ENCODE measurements at regions not wholly inside any gene's neighbourhood (a gene's known extent, or its start where the extent isn't known, plus 50 kb on each side); places are given as distances from the start of the nearest gene placed in this dataset.

GRCh38 chr18:78672862-78673446, 306.7 kb upstream of the SALL3 start:
- Histone ChIP-seq H3K27me3 (replicated peaks; ENCODE audit: control insufficient read depth, insufficient read depth, low read length) (no peaks in the 10 kb centered on the region), H3K4me1 (ENCODE audit: control insufficient read depth, insufficient read depth, low read length) (no peaks in the 10 kb centered on the region), H3K9me3 (ENCODE audit: control insufficient read depth, low read length) (no peaks in the 10 kb centered on the region), H3K36me3 (ENCODE audit: control insufficient read depth, insufficient read depth, low read length, severe bottlenecking) (no peaks in the 10 kb centered on the region), H3K9ac (ENCODE audit: low read length) (no peak overlapping the region), H3K4me3 (ENCODE audit: low read length) (no peak overlapping the region)
- DNase-seq (ENCODE audit: low read depth): no peak

GRCh38 chr18:78673516-78674321, 305.9 kb upstream of the SALL3 start:
- Histone ChIP-seq H3K36me3 (ENCODE audit: control insufficient read depth, insufficient read depth, low read length, severe bottlenecking) (no peaks in the 10 kb centered on the region), H3K4me1 (ENCODE audit: control insufficient read depth, insufficient read depth, low read length) (no peaks in the 10 kb centered on the region), H3K4me3 (ENCODE audit: low read length) (no peak overlapping the region), H3K9me3 (ENCODE audit: control insufficient read depth, low read length) (no peaks in the 10 kb centered on the region), H3K27me3 (replicated peaks; ENCODE audit: control insufficient read depth, insufficient read depth, low read length) (no peaks in the 10 kb centered on the region), H3K9ac (ENCODE audit: low read length) (no peak overlapping the region)
- no peak for DNase-seq (ENCODE audit: low read depth)

GRCh38 chr18:78675231-78675630, 304.4 kb upstream of the SALL3 start:
- Histone ChIP-seq H3K27me3 (replicated peaks; ENCODE audit: control insufficient read depth, insufficient read depth, low read length) (no peaks in the 10 kb centered on the region), H3K9ac (ENCODE audit: low read length) (no peak overlapping the region)

GRCh38 chr18:78676622-78677482, 302.8 kb upstream of the SALL3 start:
- Histone ChIP-seq H3K9ac (ENCODE audit: low read length) (no peak overlapping the region), H3K27me3 (replicated peaks; ENCODE audit: control insufficient read depth, insufficient read depth, low read length) (no peaks in the 10 kb centered on the region), H3K4me3 (ENCODE audit: low read length) (no peak overlapping the region), H3K9me3 (ENCODE audit: control insufficient read depth, low read length) (no peaks in the 10 kb centered on the region), H3K4me1 (ENCODE audit: control insufficient read depth, insufficient read depth, low read length) (no peaks in the 10 kb centered on the region), H3K36me3 (ENCODE audit: control insufficient read depth, insufficient read depth, low read length, severe bottlenecking) (no peaks in the 10 kb centered on the region)
- DNase-seq (ENCODE audit: low read depth): no peak

More at GRCh38 chr18:78675231-78675630, 304.4 kb upstream of the SALL3 start:
- no peaks in the 10 kb centered on the region for H3K4me1 ChIP-seq (ENCODE audit: control insufficient read depth, insufficient read depth, low read length)
- DNase-seq (ENCODE audit: low read depth): no peak
- no peak overlapping the region for H3K4me3 ChIP-seq (ENCODE audit: low read length)
- no peaks in the 10 kb centered on the region for H3K9me3 ChIP-seq (ENCODE audit: control insufficient read depth, low read length)
- H3K36me3 ChIP-seq (ENCODE audit: control insufficient read depth, insufficient read depth, low read length, severe bottlenecking): no peaks in the 10 kb centered on the region

DNA sequence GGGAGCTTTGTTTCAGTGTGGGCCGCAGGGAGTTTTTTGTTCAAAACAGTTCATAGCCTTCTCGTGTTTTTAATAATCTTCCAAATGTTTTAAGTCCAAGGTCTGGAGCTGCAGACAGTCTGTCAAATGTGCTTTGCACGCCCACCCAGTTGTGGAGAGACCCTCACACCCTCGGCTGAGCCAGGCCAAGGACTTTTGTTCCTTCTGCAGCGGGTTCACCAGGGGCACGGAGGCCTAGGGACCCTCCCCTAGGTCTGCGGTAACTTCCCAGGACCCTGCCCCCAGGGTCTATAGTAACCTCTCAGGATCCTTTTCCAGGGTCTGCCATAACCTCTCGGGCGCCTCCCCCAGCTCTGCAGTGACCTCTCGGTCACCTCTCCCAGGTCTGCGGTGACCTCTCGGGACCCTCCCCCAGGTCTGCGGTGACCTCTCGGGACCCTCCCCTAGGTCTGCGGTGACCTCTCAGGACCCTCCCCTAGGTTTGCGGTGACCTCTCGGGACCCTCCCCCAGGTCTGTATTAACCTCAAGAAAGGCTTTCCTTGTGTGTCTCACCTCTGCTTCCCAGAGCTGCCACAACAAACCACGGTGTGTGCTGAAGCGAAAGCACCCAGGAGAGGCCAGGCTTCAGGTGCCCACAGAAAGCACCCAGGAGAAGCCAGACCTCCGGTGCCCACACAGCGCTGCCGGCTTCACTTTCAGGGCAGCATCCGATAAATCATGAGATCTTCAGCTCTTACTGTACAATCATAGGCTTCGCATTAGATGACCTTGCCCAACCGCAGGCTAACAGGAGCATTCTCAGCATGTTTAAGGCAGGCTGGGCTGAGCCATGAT, 301.9 kb upstream of the SALL3 start:
- Histone ChIP-seq H3K36me3 (ENCODE audit: control insufficient read depth, insufficient read depth, low read length, severe bottlenecking) (no peaks in the 10 kb centered on the region), H3K9me3 (ENCODE audit: control insufficient read depth, low read length) (no peaks in the 10 kb centered on the region), H3K4me1 (ENCODE audit: control insufficient read depth, insufficient read depth, low read length) (no peaks in the 10 kb centered on the region), H3K9ac (ENCODE audit: low read length) (no peak overlapping the region), H3K4me3 (ENCODE audit: low read length) (no peak overlapping the region), H3K27me3 (replicated peaks; ENCODE audit: control insufficient read depth, insufficient read depth, low read length) (no peaks in the 10 kb centered on the region)
- no peak for DNase-seq (ENCODE audit: low read depth)

GRCh38 chr18:78678318-78678695, 301.3 kb upstream of the SALL3 start:
- no peak for DNase-seq (ENCODE audit: low read depth)
- H3K4me1 ChIP-seq (ENCODE audit: control insufficient read depth, insufficient read depth, low read length): no peaks in the 10 kb centered on the region
- no peaks in the 10 kb centered on the region for H3K27me3 ChIP-seq (replicated peaks; ENCODE audit: control insufficient read depth, insufficient read depth, low read length)
- H3K9me3 ChIP-seq (ENCODE audit: control insufficient read depth, low read length): no peaks in the 10 kb centered on the region
- H3K36me3 ChIP-seq (ENCODE audit: control insufficient read depth, insufficient read depth, low read length, severe bottlenecking): no peaks in the 10 kb centered on the region
- no peak overlapping the region for H3K4me3 ChIP-seq (ENCODE audit: low read length)
- no peak overlapping the region for H3K9ac ChIP-seq (ENCODE audit: low read length)

DNA sequence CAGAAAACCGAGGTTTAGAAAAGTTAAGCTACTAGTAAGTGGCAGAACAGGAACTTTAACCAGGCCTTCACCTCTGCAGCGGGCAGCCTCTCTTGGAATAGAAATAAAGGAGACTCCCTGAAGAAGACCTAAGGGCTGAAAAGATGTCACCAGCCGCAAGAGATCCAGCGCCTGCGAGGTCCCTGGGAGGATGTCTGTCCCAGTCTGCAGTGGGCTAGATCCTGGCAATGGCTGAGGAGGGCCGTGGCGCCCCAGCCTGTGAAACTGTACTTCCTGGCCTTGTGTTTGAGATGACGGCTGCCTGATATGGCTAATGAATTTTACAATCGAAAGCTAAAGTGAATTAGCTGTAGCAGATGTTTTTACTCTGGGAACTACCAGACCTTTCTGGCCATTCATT, 300.6 kb upstream of the SALL3 start:
- no peaks in the 10 kb centered on the region for H3K36me3 ChIP-seq (ENCODE audit: control insufficient read depth, insufficient read depth, low read length, severe bottlenecking)
- DNase-seq (ENCODE audit: low read depth): no peak
- H3K27me3 ChIP-seq (replicated peaks; ENCODE audit: control insufficient read depth, insufficient read depth, low read length): no peaks in the 10 kb centered on the region

GRCh38 chr18:78679613-78680260, 299.9 kb upstream of the SALL3 start:
- Histone ChIP-seq H3K36me3 (ENCODE audit: control insufficient read depth, insufficient read depth, low read length, severe bottlenecking) (no peaks in the 10 kb centered on the region), H3K4me3 (ENCODE audit: low read length) (no peak overlapping the region), H3K4me1 (ENCODE audit: control insufficient read depth, insufficient read depth, low read length) (no peaks in the 10 kb centered on the region), H3K9ac (ENCODE audit: low read length) (no peak overlapping the region), H3K27me3 (replicated peaks; ENCODE audit: control insufficient read depth, insufficient read depth, low read length) (no peaks in the 10 kb centered on the region), H3K9me3 (ENCODE audit: control insufficient read depth, low read length) (no peaks in the 10 kb centered on the region)
- no peak for DNase-seq (ENCODE audit: low read depth)

More for the DNA sequence above, 300.6 kb upstream of the SALL3 start:
- Histone ChIP-seq H3K9ac (ENCODE audit: low read length) (no peak overlapping the region), H3K9me3 (ENCODE audit: control insufficient read depth, low read length) (no peaks in the 10 kb centered on the region), H3K4me1 (ENCODE audit: control insufficient read depth, insufficient read depth, low read length) (no peaks in the 10 kb centered on the region), H3K4me3 (ENCODE audit: low read length) (no peak overlapping the region)

- no peak for DNase-seq (ENCODE audit: low read depth)
- Histone ChIP-seq H3K4me1 (ENCODE audit: control insufficient read depth, insufficient read depth, low read length) (no peaks in the 10 kb centered on the region), H3K9ac (ENCODE audit: low read length) (no peak overlapping the region), H3K36me3 (ENCODE audit: control insufficient read depth, insufficient read depth, low read length, severe bottlenecking) (no peaks in the 10 kb centered on the region), H3K9me3 (ENCODE audit: control insufficient read depth, low read length) (no peaks in the 10 kb centered on the region), H3K27me3 (replicated peaks; ENCODE audit: control insufficient read depth, insufficient read depth, low read length) (no peaks in the 10 kb centered on the region), H3K4me3 (ENCODE audit: low read length) (no peak overlapping the region)
Measured at GRCh38 chr18:78681396-78681795, 298.2 kb upstream of the SALL3 start.

DNA sequence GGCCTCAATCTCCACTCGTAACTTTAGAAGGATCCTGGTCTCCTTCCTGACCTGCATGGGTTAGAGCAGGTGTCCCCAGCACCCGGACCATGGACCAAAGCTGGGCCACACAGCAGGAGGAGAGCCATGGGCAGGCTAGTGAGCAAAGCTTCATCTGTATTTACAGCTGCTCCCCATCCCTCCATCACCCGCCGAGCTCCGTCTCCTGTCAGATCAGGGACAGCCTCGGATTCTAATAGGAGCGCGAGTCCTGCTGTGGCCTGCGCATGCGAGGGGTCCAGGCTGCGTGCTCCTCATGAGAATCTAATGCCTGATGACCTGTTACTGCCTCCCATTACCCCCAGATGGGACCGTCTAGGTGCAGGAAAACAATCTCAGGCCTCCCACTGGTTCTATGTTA, 297.7 kb upstream of the SALL3 start:
- H3K36me3 ChIP-seq (ENCODE audit: control insufficient read depth, insufficient read depth, low read length, severe bottlenecking): no peaks in the 10 kb centered on the region
- H3K4me3 ChIP-seq (ENCODE audit: low read length): no peak overlapping the region
- no peaks in the 10 kb centered on the region for H3K27me3 ChIP-seq (replicated peaks; ENCODE audit: control insufficient read depth, insufficient read depth, low read length)
- no peak overlapping the region for H3K9ac ChIP-seq (ENCODE audit: low read length)
- DNase-seq (ENCODE audit: low read depth): no peak
- no peaks in the 10 kb centered on the region for H3K4me1 ChIP-seq (ENCODE audit: control insufficient read depth, insufficient read depth, low read length)
- H3K9me3 ChIP-seq (ENCODE audit: control insufficient read depth, low read length): no peaks in the 10 kb centered on the region
